ENCODE measurements at regions not wholly inside any gene's neighbourhood (a gene's known extent, or its start where the extent isn't known, plus 50 kb on each side); places are given as distances from the start of the nearest gene placed in this dataset.
A peak's percentile ranks its signal among the peaks of the same experiment; 100 is the strongest.

DNA sequence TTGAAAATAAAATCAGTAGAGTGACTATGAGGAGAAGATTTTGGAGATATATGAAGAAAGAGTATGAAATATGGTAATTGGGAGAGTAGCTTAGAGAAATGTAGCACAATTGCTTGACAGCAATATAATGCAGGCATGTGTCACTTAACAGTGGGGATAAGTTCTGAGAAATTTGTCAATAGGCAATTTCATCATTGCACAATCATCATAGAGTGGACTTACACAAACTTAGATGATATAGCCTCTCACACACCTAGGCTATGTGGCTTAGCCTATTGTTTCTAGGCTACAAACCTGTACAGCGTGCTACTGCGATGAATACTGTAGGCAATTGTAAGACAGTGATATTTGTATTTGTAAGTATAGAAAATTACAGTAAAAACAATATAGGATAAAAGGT lies 573.6 kb downstream of the JRKL start:
- ChIA-PET CTCF (no interaction called here), POLR2A (ENCODE audit: low non-redundant PET) (no interaction called here)
- intact Hi-C loops (cut with micrococcal nuclease; ENCODE audit: unreplicated experiment), result no loop called here
- Histone ChIP-seq H3K9me3 (ENCODE audit: low read depth, low read length, poor library complexity, severe bottlenecking) (no peaks in the 10 kb centered on the region), H3K27ac (ENCODE audit: low read depth, low read length, poor library complexity, severe bottlenecking) (no peak overlapping the region), H3K36me3 (ENCODE audit: insufficient read depth, low read length, poor library complexity, severe bottlenecking) (no peaks in the 10 kb centered on the region), H3K4me1 (ENCODE audit: insufficient read depth, low read length, poor library complexity, severe bottlenecking) (no peaks in the 10 kb centered on the region), H3K4me3 (ENCODE audit: low read depth, low read length, poor library complexity, severe bottlenecking) (no peak overlapping the region), H3K27me3 (replicated peaks; ENCODE audit: insufficient read depth, low read depth, low read length, poor library complexity) (no peaks in the 10 kb centered on the region)
- no peak for TF ChIP-seq EZH2 (IDR thresholded peaks at IDR 0.05; ENCODE audit: borderline replicate concordance, low read depth, low read length, poor library complexity, severe bottlenecking)
- TF ChIP-seq, protein P1, sequence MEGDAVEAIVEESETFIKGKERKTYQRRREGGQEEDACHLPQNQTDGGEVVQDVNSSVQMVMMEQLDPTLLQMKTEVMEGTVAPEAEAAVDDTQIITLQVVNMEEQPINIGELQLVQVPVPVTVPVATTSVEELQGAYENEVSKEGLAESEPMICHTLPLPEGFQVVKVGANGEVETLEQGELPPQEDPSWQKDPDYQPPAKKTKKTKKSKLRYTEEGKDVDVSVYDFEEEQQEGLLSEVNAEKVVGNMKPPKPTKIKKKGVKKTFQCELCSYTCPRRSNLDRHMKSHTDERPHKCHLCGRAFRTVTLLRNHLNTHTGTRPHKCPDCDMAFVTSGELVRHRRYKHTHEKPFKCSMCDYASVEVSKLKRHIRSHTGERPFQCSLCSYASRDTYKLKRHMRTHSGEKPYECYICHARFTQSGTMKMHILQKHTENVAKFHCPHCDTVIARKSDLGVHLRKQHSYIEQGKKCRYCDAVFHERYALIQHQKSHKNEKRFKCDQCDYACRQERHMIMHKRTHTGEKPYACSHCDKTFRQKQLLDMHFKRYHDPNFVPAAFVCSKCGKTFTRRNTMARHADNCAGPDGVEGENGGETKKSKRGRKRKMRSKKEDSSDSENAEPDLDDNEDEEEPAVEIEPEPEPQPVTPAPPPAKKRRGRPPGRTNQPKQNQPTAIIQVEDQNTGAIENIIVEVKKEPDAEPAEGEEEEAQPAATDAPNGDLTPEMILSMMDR (conservative IDR thresholded peaks at IDR 0.05; ENCODE audit: low read depth, low read length), result no peak
- no peak for DNase-seq (ENCODE audit: low spot score)
- BruUV-seq (replicated peaks), result no TSS peak

DNA sequence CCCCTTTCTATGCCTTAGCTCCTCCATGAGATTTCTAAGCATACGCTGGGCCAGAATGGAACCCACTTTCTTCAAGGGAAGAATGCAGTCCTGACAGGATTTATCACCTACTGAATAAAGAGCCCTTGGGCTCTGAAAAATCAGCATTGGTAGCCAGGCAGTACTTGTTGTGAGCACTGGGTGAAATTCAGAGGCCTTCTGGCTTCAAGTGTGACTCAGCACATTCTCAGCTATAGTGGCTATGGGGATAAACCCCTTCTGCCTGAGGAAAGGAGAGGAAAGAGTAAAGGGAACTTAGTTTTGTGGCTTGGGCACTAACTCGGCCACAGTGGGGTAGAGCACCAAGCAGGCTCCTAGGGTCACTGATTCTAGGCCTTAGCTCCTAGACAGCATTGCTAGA lies 574.8 kb downstream of the JRKL start:
- Histone ChIP-seq H3K9me3 (ENCODE audit: low read depth, low read length, poor library complexity, severe bottlenecking) (no peaks in the 10 kb centered on the region), H3K36me3 (ENCODE audit: insufficient read depth, low read length, poor library complexity, severe bottlenecking) (no peaks in the 10 kb centered on the region), H3K27ac (ENCODE audit: low read depth, low read length, poor library complexity, severe bottlenecking) (no peak overlapping the region), H3K4me1 (ENCODE audit: insufficient read depth, low read length, poor library complexity, severe bottlenecking) (no peaks in the 10 kb centered on the region), H3K27me3 (replicated peaks; ENCODE audit: insufficient read depth, low read depth, low read length, poor library complexity) (no peaks in the 10 kb centered on the region), H3K4me3 (ENCODE audit: low read depth, low read length, poor library complexity, severe bottlenecking) (no peak overlapping the region)
- TF ChIP-seq, protein P1 (conservative IDR thresholded peaks at IDR 0.05; ENCODE audit: low read depth, low read length), result no peak
- no TSS peak for BruUV-seq (replicated peaks)
- CTCF ChIA-PET, result no interaction called here
- POLR2A ChIA-PET (ENCODE audit: low non-redundant PET), result no interaction called here
- DNase-seq (ENCODE audit: low spot score), result peak; percentile 4
- intact Hi-C loops (cut with micrococcal nuclease; ENCODE audit: unreplicated experiment), result no loop called here

DNA sequence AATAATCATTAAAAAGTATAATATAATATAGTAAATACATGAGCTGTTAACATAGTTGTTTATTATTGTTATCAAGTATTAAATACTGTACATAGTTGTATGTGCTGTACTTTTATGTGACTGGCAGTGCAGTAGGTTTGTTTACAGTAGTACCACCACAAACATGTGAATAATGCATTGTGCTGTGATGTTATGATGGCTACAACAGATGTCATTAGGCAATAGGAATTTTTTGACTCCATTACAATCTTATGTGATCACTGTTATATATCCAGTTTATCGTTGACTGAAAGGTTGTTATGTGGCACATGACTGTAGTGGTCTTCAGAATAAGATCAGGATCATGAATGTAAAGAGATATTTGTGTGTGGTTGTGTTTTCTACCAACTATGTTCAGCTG lies 577.8 kb downstream of the JRKL start:
- H3K4me1 ChIP-seq (ENCODE audit: insufficient read depth, low read length, poor library complexity, severe bottlenecking), result no peaks in the 10 kb centered on the region
- TF ChIP-seq, protein P1 (conservative IDR thresholded peaks at IDR 0.05; ENCODE audit: low read depth, low read length), result no peak
- TF ChIP-seq EZH2 (IDR thresholded peaks at IDR 0.05; ENCODE audit: borderline replicate concordance, low read depth, low read length, poor library complexity, severe bottlenecking), result no peak
- H3K27ac ChIP-seq (ENCODE audit: low read depth, low read length, poor library complexity, severe bottlenecking), result no peak overlapping the region
- H3K9me3 ChIP-seq (ENCODE audit: low read depth, low read length, poor library complexity, severe bottlenecking), result no peaks in the 10 kb centered on the region
- H3K27me3 ChIP-seq (replicated peaks; ENCODE audit: insufficient read depth, low read depth, low read length, poor library complexity), result no peaks in the 10 kb centered on the region
- no peak overlapping the region for H3K4me3 ChIP-seq (ENCODE audit: low read depth, low read length, poor library complexity, severe bottlenecking)
- BruUV-seq (replicated peaks), result no TSS peak
- no peak for DNase-seq (ENCODE audit: low spot score)
- intact Hi-C loops (cut with micrococcal nuclease; ENCODE audit: unreplicated experiment), result no loop called here
- CTCF ChIA-PET, result no interaction called here
- no peaks in the 10 kb centered on the region for H3K36me3 ChIP-seq (ENCODE audit: insufficient read depth, low read length, poor library complexity, severe bottlenecking)
- POLR2A ChIA-PET (ENCODE audit: low non-redundant PET), result no interaction called here

Measured in A673 (cell line).